NOMO-1 (cell line): ENCODE measurements at regions not wholly inside any gene's neighbourhood (a gene's known extent, or its start where the extent isn't known, plus 50 kb on each side); places are given as distances from the start of the nearest gene placed in this dataset.

Experiments used
- DNase-seq, 2 experiments: peaks; one replicate each; lab custom pipeline; 2025; ENCODE audit not compliant: unreplicated experiment in 2 of 2; lab: John Stamatoyannopoulos, UW

- DNase-seq = no peak
These were observed 74.9 kb downstream of the MIAT start for GRCh38 chr22:26732284-26732683.

DNA sequence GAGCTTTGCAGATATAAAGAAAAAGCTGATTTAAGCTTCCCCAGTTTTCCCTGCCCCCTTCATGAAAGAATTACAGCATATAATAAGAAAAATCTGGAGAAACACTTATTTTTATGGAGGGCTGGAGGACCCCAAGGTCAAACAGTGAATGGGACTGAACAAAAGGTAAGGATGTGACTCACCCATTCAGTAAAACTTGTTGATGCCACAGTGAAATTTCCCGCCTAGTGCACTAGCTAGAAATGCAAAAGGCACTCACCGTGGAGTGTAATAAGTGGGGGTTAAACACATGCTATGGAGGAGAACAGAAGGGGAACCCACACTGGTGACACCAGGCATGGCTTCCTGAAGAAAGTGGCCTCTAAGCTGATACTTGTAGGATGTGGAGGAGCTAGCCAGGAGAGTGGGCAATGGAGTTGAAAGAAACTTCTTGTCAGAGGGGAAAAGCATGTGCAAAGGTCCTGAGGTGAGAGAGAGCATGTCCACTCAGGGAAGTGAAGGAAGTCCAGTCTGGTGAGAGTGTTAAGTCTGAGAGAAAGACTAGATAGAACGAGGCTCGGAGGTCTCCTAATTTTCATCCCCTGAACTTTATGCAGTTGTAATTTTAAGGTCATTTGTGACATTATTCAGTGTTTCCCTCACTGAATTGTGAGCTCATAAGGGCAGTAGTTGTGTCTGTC, 77.1 kb downstream of the MIAT start:
- no peak for DNase-seq

- no peak for DNase-seq
These were observed 77.6 kb downstream of the MIAT start for GRCh38 chr22:26735019-26735409.

DNA sequence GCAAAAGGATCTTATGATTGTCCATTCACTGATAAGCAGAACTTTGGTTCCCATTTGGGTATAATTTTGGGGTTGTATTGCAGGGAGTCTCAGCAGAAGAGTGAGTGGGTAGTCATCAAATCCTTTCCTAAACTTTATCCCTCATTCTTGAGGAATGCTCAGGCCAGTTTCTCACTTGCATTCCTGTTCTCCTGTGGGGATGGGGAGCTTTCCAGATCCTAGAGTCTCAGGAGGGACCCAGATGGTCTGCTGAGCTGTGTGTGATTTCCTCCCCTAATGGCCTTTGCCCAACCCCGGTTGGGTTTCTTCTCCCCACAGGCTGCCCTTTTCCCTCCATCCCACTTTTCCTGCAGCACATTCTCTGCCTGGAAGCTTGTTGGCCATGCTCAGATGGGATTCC, 79.9 kb downstream of the MIAT start:
- DNase-seq = no peak

GRCh38 chr22:26740253-26740652, 82.9 kb downstream of the MIAT start:
- DNase-seq = no peak

DNA sequence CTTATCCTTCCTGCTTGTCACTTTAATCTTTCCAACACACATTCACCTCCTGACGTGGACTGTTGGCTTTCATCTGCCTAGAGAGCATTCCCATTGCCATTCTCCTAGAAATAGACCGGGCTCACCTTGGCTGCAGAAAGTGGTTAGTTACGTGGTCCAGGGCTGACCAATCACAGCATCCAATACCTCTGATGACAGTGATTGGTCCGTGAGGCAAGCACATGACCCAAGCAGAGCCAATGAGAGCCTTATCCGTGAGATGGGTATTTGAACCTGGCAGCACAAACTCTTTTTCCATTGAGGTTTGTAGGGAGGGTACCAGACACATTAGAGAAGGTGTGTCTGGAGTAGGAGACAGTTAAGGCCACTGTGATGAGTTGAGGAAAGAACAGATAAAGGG, 85.8 kb downstream of the MIAT start:
- DNase-seq = no peak

- no peak for DNase-seq
These were observed 87.8 kb downstream of the MIAT start for GRCh38 chr22:26744892-26745808.

DNA sequence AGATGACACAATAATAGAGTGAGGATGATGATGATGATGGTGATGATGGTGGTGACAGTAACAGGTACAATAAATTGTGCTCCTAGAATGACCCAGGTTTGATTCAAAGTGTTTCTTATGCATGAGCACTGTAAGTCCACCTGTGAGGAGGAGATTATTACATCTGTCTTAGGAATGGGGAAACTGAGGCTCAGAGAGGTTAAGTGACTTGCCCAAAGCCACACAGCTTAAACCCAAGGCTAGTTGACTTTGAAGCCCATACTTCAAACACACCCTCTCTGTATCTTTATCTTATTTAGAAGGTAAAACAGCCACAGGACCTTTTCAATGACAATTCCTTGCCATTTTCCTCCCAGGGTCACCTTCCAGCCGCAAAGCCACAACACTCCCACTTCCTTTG, 88.9 kb downstream of the MIAT start:
- no peak for DNase-seq

DNA sequence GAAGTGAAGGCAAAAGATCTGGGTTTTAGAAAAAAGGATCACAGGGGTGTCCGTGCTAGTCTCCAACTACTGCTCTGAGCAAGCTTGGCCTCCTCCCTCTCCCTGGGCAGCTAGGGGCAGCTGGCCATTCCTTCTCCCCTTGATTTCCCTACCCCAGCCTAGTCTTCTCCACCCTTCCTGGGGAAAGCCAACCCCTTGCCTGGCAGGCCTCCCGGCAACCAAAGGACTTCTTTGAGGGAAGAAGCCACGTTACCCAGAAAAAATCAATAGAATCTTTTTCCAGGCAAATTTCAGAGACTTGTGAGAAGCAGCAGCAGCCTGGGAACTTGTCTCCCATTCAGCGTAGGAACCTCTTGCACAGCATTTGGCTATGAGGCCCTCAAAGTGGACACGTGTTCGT, 91.5 kb downstream of the MIAT start:
- DNase-seq = no peak

GRCh38 chr22:26751217-26751616, 93.8 kb downstream of the MIAT start:
- no peak for DNase-seq

- no peak for DNase-seq
These were observed 95.9 kb downstream of the MIAT start for GRCh38 chr22:26753125-26753862.

DNA sequence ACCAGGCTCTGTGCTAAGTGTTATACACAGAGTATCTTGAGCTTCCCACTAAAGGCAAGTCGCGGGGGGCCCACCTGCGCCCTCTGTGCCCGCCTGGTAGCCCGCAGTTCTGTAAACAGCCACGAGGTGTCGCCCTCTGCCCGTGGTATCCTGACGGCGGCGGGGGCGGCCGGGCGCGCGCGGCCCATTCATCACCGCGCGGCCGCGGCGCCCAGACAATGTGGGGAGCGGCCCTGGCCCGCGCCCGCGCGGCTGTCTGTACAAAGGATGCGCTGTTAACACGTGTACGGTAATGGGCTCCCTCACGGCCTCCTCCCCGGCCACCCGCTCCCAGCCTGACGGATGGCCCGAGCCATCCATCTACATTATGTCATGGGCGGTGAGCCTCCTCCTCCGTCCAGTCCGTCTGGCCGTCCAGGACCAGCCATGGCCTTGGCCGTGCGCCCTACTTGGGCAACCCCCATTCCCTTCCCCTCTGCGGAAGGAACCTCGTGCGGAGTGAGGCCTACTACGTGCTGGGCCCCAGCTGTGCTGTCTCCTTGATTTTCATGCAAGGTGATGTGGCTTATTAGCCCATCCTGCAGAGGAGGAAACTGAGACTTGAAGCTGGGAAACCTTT, 99.4 kb downstream of the MIAT start:
- peak; percentile 11 to 30 for DNase-seq

DNA sequence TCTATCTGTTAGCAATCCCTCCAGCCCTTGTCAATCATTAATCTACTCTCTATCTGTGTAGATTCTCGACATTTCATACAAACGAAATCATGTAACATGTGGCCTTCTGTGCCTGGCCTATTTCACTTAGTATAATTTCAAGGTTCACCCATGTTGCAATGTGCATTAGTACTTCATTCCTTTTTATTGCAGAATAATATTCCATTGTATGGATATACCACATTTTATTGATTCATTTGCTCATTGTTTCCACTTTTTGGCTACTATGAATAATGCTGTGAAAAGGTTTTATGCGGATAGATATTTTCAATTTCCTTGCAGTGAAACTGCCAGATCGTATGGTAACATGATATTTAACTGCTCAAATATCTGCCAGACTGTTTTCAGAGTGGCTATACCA, 100.1 kb downstream of the MIAT start:
- DNase-seq = no peak

DNA sequence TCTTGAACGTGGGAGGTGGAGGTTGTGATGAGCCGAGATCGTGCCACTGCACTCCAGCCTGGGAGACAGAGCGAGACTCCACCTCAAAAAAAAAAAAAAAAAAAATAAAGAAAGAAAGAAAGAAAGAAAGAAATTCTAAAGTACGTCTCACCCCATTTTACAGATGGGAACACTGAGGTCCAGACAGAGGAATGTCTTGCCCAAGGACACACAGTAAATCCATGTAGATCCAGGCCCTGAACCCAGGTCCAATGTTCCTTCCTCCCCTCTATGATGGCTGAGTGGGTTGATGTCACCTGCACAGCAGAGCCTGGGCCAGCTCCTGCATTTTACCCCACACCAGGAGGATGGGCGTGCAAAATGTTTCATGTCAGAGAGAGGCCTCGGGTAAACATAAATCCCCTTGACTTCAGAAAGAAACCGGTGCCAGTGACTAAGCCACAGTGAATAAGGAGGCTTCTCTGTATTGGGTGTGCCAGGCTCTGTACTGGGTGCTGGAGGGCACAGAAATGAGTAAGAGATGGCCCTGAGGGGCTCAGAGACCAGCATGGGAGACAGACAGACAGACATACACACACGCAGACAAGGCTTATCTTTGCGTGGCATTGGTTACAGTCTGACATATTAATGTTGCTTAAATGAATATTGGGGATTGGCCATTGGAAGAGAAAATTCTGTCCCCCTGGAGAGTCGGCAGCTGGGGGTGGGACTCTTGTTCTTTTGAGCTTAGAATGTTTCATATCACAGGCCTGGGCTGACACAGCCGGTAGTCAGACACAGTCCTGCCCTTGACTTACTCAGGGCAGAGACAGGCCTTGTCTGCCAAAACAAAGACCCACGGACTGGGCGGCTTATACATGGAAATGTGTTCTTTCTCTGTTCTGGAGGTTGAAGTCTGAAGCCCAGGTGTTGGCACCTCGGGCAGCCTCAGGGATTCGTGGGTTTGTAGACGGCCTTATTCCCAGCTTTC, 105.4 kb downstream of the MIAT start:
- no peak for DNase-seq

GRCh38 chr22:26763633-26764361, 106.4 kb downstream of the MIAT start:
- DNase-seq = no peak

- DNase-seq = no peak
These were observed 109.3 kb downstream of the MIAT start for GRCh38 chr22:26766510-26767350.

DNA sequence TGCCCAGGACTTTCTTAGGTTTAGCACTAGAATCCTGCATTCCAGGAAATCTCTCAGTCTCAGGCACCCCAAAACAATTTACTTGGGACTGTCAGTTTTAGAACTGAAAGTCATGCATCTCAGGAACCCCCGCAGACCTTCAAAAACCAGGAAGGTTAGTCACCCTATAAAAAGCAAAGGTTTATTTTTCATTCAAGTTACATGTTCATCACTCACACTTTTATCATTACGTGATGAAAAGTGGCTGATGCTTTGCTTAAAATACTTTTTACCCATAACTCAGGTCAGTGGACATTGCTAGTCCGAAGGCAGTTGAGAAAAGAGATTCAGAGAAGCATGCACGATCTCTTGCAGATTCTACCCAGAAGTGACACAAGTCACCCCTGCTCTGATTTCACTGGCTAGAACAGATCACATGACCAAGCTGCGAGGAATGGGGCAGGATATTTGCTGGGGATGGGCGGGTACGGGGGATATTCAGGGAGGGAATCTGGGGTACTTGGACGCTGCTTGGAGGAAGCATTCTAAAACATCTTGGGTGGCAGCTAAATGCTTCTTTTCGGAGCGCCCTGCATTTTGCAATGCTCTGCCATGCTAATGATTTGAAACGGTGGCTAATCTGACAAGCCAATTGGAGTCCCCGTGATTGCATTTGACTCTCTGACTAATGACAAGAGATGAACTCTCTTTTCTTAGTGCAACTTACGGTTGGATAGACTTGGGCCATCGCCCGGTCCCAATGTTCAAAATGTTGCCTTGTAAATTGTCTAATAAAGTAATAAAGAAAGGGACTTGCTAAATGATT, 110.2 kb downstream of the MIAT start:
- DNase-seq = no peak

GRCh38 chr22:26768156-26768515, 110.7 kb downstream of the MIAT start:
- no peak for DNase-seq
